GM18870 (cell line): ENCODE measurements at regions not wholly inside any gene's neighbourhood (a gene's known extent, or its start where the extent isn't known, plus 50 kb on each side); places are given as distances from the start of the nearest gene placed in this dataset.

Experiments used
- ATAC-seq: cut with Tn5 transposase; IDR thresholded peaks from one replicate; pipeline ENCODE4 v1.9.1; 2021; ENCODE audit warnings: moderate library complexity; ENCODE audit not compliant: unreplicated experiment

GRCh38 chr4:153131596-153131995 lies 72.6 kb upstream of the TRIM2 start:
- ATAC-seq, result no peak

GRCh38 chr4:153137159-153137558 lies 67.1 kb upstream of the TRIM2 start:
- ATAC-seq, result no peak

GRCh38 chr4:153137677-153138630 lies 66.3 kb upstream of the TRIM2 start:
- no peak for ATAC-seq

- ATAC-seq, result no peak
Measured at GRCh38 chr4:153138736-153139135, 65.5 kb upstream of the TRIM2 start.

GRCh38 chr4:153140294-153140693 lies 63.9 kb upstream of the TRIM2 start:
- ATAC-seq, result no peak

- ATAC-seq, result no peak
Measured at GRCh38 chr4:153141238-153141637, 63.0 kb upstream of the TRIM2 start.

GRCh38 chr4:153142700-153143438 lies 61.4 kb upstream of the TRIM2 start:
- ATAC-seq, result no peak

GRCh38 chr4:153143527-153144348 lies 60.5 kb upstream of the TRIM2 start:
- ATAC-seq, result no peak

- ATAC-seq, result no peak
Measured at GRCh38 chr4:153146031-153146430, 58.2 kb upstream of the TRIM2 start.

- no peak for ATAC-seq
Measured at GRCh38 chr4:153146961-153147360, 57.3 kb upstream of the TRIM2 start.

GRCh38 chr4:153148791-153149190 lies 55.5 kb upstream of the TRIM2 start:
- no peak for ATAC-seq

- ATAC-seq, result no peak
Measured at GRCh38 chr4:153151535-153152455, 52.4 kb upstream of the TRIM2 start.

GRCh38 chr4:153152501-153153338 lies 51.5 kb upstream of the TRIM2 start:
- ATAC-seq, result peak; percentile 9

- ATAC-seq, result peak; percentile 56
Measured at GRCh38 chr4:153153339-153153871, 50.8 kb upstream of the TRIM2 start.

GRCh38 chr4:153154007-153154975 lies 50.0 kb upstream of the TRIM2 start:
- ATAC-seq, result no peak
